T-helper 2 cell treated with Interferon-gamma antibody and Interleukin-4, amounts not matched to agents 100 ng/mL and 5 ng/mL, for 36 hours (primary cell): ENCODE measurements at regions not wholly inside any gene's neighbourhood (a gene's known extent, or its start where the extent isn't known, plus 50 kb on each side); places are given as distances from the start of the nearest gene placed in this dataset.

Experiments used
- intact Hi-C: fragments of 100-400 bp; cut with micrococcal nuclease; formaldehyde crosslinking; loops from one replicate; pipeline ENCODE4 v1.15.1; 2023

- intact Hi-C loops, result no loop called here
Observed at GRCh38 chr4:108529102-108529501, 91.3 kb upstream of the RPL34 start.

GRCh38 chr4:108527723-108528122 is 92.7 kb upstream of the RPL34 start:
- intact Hi-C loops, result loop anchor here (2.0 kb wide), 1 partner anchor 45 kb away; no protein-coding TSS in a partner anchor

GRCh38 chr4:108520807-108521206 is 99.6 kb upstream of the RPL34 start:
- intact Hi-C loops, result no loop called here

GRCh38 chr4:108519911-108520601 is 100.3 kb upstream of the RPL34 start:
- intact Hi-C loops, result no loop called here

- intact Hi-C loops, result no loop called here
Observed at GRCh38 chr4:108519208-108519833, 101.1 kb upstream of the RPL34 start.

GRCh38 chr4:108512615-108513505 is 107.5 kb upstream of the RPL34 start:
- intact Hi-C loops, result loop anchor here (2.0 to 5.0 kb wide), 3 partner anchors 346 to 494 kb away; partner anchors contain the start of gene LEF1

- intact Hi-C loops, result loop anchor here (2.0 to 5.0 kb wide), 3 partner anchors 344 to 493 kb away; partner anchors contain the start of gene LEF1
Observed at GRCh38 chr4:108511618-108512017, 108.8 kb upstream of the RPL34 start.

GRCh38 chr4:108502356-108502755 is 118.0 kb upstream of the RPL34 start:
- intact Hi-C loops, result no loop called here

- intact Hi-C loops, result no loop called here
Observed at GRCh38 chr4:108498925-108499324, 121.5 kb upstream of the RPL34 start.

GRCh38 chr4:108493596-108493931 is 126.8 kb upstream of the RPL34 start:
- intact Hi-C loops, result no loop called here

GRCh38 chr4:108492816-108493595 is 127.4 kb upstream of the RPL34 start:
- intact Hi-C loops, result no loop called here

- intact Hi-C loops, result no loop called here
Observed at GRCh38 chr4:108488865-108489264, 131.5 kb upstream of the RPL34 start.

GRCh38 chr4:108486046-108486445 is 134.3 kb upstream of the RPL34 start:
- intact Hi-C loops, result no loop called here

GRCh38 chr4:108484187-108484586 is 136.2 kb upstream of the RPL34 start:
- intact Hi-C loops, result loop anchor here (5.0 kb wide), 2 partner anchors 127 to 317 kb away; partner anchors contain the start of gene LEF1

- intact Hi-C loops, result loop anchor here (2.0 to 5.0 kb wide), 4 partner anchors 43 to 316 kb away; partner anchors contain the start of gene LEF1
Observed at GRCh38 chr4:108483650-108484049, 136.7 kb upstream of the RPL34 start.

- intact Hi-C loops, result loop anchor here (2.0 to 5.0 kb wide), 4 partner anchors 44 to 316 kb away; partner anchors contain the start of gene LEF1
Observed at GRCh38 chr4:108483079-108483478, 137.3 kb upstream of the RPL34 start.

GRCh38 chr4:108480881-108481280 is 139.5 kb upstream of the RPL34 start:
- intact Hi-C loops, result loop anchor here (5.0 kb wide), 2 partner anchors 124 to 314 kb away; partner anchors contain the start of gene LEF1

GRCh38 chr4:108477527-108478108 is 142.8 kb upstream of the RPL34 start:
- intact Hi-C loops, result no loop called here

- intact Hi-C loops, result no loop called here
Observed at GRCh38 chr4:108473163-108473720, 147.1 kb upstream of the RPL34 start.
